HepG2 (cell line): ENCODE measurements at regions not wholly inside any gene's neighbourhood (a gene's known extent, or its start where the extent isn't known, plus 50 kb on each side); places are given as distances from the start of the nearest gene placed in this dataset.

Experiments
- DNMT3B ChIP-seq: conservative IDR thresholded peaks from 2 replicates; pipeline ENCODE4 v1.6.1; 2016; ENCODE audit warnings: missing biosample characterization, control low read depth
- FOXA1 ChIP-seq, 2 experiments: fragments of 450-650 bp in 1 of 2; sonication (generic) in 1 of 2; formaldehyde crosslinking in 1 of 2; IDR thresholded peaks; 2 replicates each; pipeline versions ENCODE4 v1.4.0 to v1.6.1; 2016 to 2020; ENCODE audit warnings: missing genetic modification reagents in 1 of 2
- GFI1 ChIP-seq: sonication (generic); formaldehyde crosslinking; IDR thresholded peaks from 2 replicates; pipeline ENCODE4 v1.5.0; 2020; ENCODE audit warnings: missing genetic modification reagents, mild to moderate bottlenecking, borderline replicate concordance
- GTF2F1 ChIP-seq: fragments of 150-350 bp; IDR thresholded peaks from 2 replicates; pipeline ENCODE4 v1.6.1; 2014; ENCODE audit warnings: low read length
- HDAC1 ChIP-seq: sonication (generic); formaldehyde crosslinking; IDR thresholded peaks from 2 replicates; pipeline ENCODE4 v1.5.1; 2020; ENCODE audit warnings: mild to moderate bottlenecking, missing genetic modification reagents
- JARID2 ChIP-seq: sonication (generic); formaldehyde crosslinking; IDR thresholded peaks from 2 replicates; pipeline ENCODE4 v1.8.1; 2023; ENCODE audit warnings: missing genetic modification reagents, inconsistent platforms; ENCODE audit not compliant: insufficient replicate concordance
- NFIB ChIP-seq: sonication (generic); formaldehyde crosslinking; IDR thresholded peaks from 2 replicates; pipeline ENCODE4 v1.9.0; 2021; ENCODE audit warnings: missing genetic modification reagents, mild to moderate bottlenecking, borderline replicate concordance
- PITX1 ChIP-seq: sonication (generic); formaldehyde crosslinking; IDR thresholded peaks from 2 replicates; pipeline ENCODE4 v1.5.1; 2020; ENCODE audit warnings: mild to moderate bottlenecking, missing genetic modification reagents
- REL ChIP-seq: sonication (generic); formaldehyde crosslinking; conservative IDR thresholded peaks from 2 replicates; pipeline ENCODE4 v1.8.0; 2022; ENCODE audit warnings: mild to moderate bottlenecking, missing genetic modification reagents, moderate library complexity
- SATB2 ChIP-seq: sonication (generic); formaldehyde crosslinking; IDR thresholded peaks from 2 replicates; pipeline ENCODE4 v1.5.0; 2020; ENCODE audit warnings: missing genetic modification reagents
- SP2 ChIP-seq: sonication (generic); formaldehyde crosslinking; IDR thresholded peaks from 2 replicates; pipeline ENCODE4 v1.5.1; 2020; ENCODE audit warnings: mild to moderate bottlenecking, missing genetic modification reagents
- SRSF4 ChIP-seq: fragments of 200-400 bp; formaldehyde crosslinking; IDR thresholded peaks from one replicate; pipeline ENCODE4 v1.6.1; 2018; ENCODE audit warnings: mild to moderate bottlenecking, low read depth, low read length, moderate library complexity; ENCODE audit not compliant: poor library complexity, severe bottlenecking
- ZFY ChIP-seq: sonication (generic); formaldehyde crosslinking; IDR thresholded peaks from 2 replicates; pipeline ENCODE4 v1.4.0; 2020; ENCODE audit warnings: missing genetic modification reagents
- ZNF121 ChIP-seq: sonication (generic); formaldehyde crosslinking; IDR thresholded peaks from 2 replicates; pipeline ENCODE4 v1.5.0; 2020; ENCODE audit warnings: mild to moderate bottlenecking, missing genetic modification reagents
- ZNF292 ChIP-seq: sonication (generic); formaldehyde crosslinking; IDR thresholded peaks from 2 replicates; pipeline ENCODE4 v1.8.1; 2022; ENCODE audit warnings: mild to moderate bottlenecking, low read depth, missing genetic modification reagents, borderline replicate concordance
- ZNF296 ChIP-seq: sonication (generic); formaldehyde crosslinking; conservative IDR thresholded peaks from 2 replicates; pipeline ENCODE4 v1.5.0; 2020; ENCODE audit warnings: mild to moderate bottlenecking, missing genetic modification reagents
- ZNF33B ChIP-seq: sonication (generic); formaldehyde crosslinking; IDR thresholded peaks from 2 replicates; pipeline ENCODE4 v1.5.1; 2020; ENCODE audit warnings: mild to moderate bottlenecking, missing genetic modification reagents
- ZNF44 ChIP-seq: sonication (generic); formaldehyde crosslinking; IDR thresholded peaks from 2 replicates; pipeline ENCODE4 v1.5.1; 2020; ENCODE audit warnings: mild to moderate bottlenecking, missing genetic modification reagents
- ZNF678 ChIP-seq: sonication (generic); formaldehyde crosslinking; IDR thresholded peaks from 2 replicates; pipeline ENCODE4 v1.4.0; 2020; ENCODE audit warnings: mild to moderate bottlenecking, missing genetic modification reagents
- ZNF75D ChIP-seq: sonication (generic); formaldehyde crosslinking; IDR thresholded peaks from 2 replicates; pipeline ENCODE4 v1.8.1; 2023; ENCODE audit warnings: missing genetic modification reagents, mild to moderate bottlenecking, borderline replicate concordance
- ZNF784 ChIP-seq: sonication (generic); formaldehyde crosslinking; IDR thresholded peaks from 2 replicates; pipeline ENCODE4 v1.5.1; 2020; ENCODE audit warnings: missing genetic modification reagents, mild to moderate bottlenecking, borderline replicate concordance
- ZNF792 ChIP-seq: IDR thresholded peaks from 2 replicates; pipeline ENCODE4 v1.6.1; 2016
- ZSCAN31 ChIP-seq: sonication (generic); formaldehyde crosslinking; IDR thresholded peaks from 2 replicates; pipeline ENCODE4 v1.5.0; 2020; ENCODE audit warnings: low read depth, mild to moderate bottlenecking, missing genetic modification reagents
- TF ChIP-seq, protein P1 (sequence below): conservative IDR thresholded peaks from 2 replicates; pipeline ENCODE4 v1.6.1; 2018; ENCODE audit warnings: missing genetic modification reagents
- TF ChIP-seq, protein P2 (sequence below): sonication (generic); formaldehyde crosslinking; IDR thresholded peaks from 2 replicates; pipeline ENCODE4 v1.8.1; 2023; ENCODE audit warnings: mild to moderate bottlenecking, inconsistent platforms, moderate library complexity, missing genetic modification reagents, borderline replicate concordance

- TF ChIP-seq ZNF44 (CRISPR knock-in tag) (no peak), ZNF296 (CRISPR knock-in tag) (no peak), PITX1 (CRISPR knock-in tag) (peak; percentile 29; the same call in 1 of the 2 replicates), JARID2 (CRISPR knock-in tag) (no peak), REL (CRISPR knock-in tag) (no peak), ZNF784 (no peak), GTF2F1 (no peak), FOXA1 (IDR thresholded peaks at IDR 0.05) (no peak), FOXA1 (CRISPR knock-in tag; IDR thresholded peaks at IDR 0.05) (no peak), ZFY (CRISPR knock-in tag) (no peak), NFIB (CRISPR knock-in tag) (no peak), SRSF4 (no peak), ZNF792 (CRISPR knock-in tag) (no peak), ZNF678 (no peak), DNMT3B (CRISPR knock-in tag) (no peak), HDAC1 (peak; percentile 31; the same call in 1 of the 2 replicates), ZNF292 (CRISPR knock-in tag) (no peak), SP2 (CRISPR knock-in tag) (no peak), ZNF75D (CRISPR knock-in tag) (no peak), SATB2 (CRISPR knock-in tag) (no peak), ZSCAN31 (CRISPR knock-in tag) (no peak), ZNF33B (no peak), ZNF121 (no peak), GFI1 (no peak)
- TF ChIP-seq, protein P1, sequence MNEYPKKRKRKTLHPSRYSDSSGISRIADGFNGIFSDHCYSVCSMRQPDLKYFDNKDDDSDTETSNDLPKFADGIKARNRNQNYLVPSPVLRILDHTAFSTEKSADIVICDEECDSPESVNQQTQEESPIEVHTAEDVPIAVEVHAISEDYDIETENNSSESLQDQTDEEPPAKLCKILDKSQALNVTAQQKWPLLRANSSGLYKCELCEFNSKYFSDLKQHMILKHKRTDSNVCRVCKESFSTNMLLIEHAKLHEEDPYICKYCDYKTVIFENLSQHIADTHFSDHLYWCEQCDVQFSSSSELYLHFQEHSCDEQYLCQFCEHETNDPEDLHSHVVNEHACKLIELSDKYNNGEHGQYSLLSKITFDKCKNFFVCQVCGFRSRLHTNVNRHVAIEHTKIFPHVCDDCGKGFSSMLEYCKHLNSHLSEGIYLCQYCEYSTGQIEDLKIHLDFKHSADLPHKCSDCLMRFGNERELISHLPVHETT (CRISPR knock-in tag), result no peak
- TF ChIP-seq, protein P2, sequence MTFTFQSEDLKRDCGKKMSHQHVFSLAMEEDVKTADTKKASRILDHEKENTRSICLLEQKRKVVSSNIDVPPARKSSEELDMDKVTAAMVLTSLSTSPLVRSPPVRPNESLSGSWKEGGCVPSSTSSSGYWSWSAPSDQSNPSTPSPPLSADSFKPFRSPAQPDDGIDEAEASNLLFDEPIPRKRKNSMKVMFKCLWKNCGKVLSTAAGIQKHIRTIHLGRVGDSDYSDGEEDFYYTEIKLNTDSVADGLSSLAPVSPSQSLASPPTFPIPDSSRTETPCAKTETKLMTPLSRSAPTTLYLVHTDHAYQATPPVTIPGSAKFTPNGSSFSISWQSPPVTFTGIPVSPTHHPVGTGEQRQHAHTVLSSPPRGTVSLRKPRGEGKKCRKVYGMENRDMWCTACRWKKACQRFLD, result no peak
Measured at GRCh38 chr2:43157506-43158246, 68.7 kb downstream of the ZFP36L2 start (continued).
